ENCODE measurements at regions not wholly inside any gene's neighbourhood (a gene's known extent, or its start where the extent isn't known, plus 50 kb on each side); places are given as distances from the start of the nearest gene placed in this dataset.

DNA sequence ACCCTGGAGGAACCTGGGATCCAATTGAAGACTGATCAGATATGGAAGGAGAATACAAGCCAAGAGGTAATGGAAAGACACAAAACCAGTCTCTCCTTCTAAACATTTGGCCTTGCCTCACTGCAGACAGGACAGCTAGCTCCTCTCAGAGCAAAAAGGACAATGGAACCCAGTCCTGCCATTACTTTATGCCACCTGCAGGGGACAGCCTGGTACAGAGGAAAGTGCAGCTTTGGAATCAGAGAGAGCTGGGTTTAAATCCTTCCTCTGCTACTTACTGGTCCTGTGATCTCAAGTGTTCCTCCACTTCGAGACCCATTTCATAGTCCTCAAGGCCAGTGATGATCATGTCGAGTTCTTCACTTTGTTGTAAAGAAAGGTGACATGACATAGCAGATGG lies 159.4 kb upstream of the SMAD3 start:
- DNase-seq (ENCODE audit: low spot score) = no peak

DNA sequence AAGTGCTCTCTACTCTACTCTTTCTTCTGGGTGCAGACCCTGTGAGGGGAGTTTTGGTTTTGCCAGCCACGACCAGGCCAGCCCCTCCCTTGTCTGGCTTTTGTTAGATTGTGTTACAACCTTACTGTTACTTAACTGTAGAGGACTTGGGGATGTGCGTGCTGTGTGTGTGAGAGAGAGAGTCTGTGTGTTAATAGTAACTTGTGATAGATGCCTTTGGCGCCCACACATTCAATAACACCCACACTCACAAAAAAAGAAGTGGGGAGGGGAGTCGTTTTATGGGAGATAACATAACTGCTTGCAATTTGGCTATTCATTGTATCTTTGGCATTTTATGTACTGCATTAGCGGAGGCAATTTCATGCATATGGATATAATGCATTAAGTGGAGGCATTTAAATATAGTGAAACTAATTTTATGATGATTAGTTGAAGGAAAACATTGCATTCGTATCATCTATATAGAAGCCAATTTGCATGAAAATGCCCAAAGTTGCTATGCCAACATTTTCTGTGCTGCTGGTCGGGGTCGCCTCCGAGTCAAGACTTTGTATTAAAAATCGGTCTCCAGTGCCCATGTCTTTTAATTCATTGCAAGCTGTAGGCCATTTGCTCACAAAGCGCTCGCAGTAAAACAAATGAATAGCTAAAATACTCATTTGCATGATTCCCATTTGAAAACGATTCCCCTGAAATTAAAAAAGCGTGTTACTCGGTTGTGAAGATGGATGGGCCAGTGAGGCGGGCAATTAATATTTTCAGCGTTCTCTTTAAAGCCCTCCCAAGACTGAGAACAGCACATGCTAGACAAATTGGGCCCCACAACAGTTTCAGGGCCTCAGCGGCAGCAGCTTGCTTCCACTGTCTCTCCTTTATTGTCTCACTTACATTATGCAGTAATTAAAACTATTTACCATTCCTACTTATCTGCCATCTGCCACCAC lies 158.5 kb upstream of the SMAD3 start:
- DNase-seq (ENCODE audit: low spot score) = no peak

DNA sequence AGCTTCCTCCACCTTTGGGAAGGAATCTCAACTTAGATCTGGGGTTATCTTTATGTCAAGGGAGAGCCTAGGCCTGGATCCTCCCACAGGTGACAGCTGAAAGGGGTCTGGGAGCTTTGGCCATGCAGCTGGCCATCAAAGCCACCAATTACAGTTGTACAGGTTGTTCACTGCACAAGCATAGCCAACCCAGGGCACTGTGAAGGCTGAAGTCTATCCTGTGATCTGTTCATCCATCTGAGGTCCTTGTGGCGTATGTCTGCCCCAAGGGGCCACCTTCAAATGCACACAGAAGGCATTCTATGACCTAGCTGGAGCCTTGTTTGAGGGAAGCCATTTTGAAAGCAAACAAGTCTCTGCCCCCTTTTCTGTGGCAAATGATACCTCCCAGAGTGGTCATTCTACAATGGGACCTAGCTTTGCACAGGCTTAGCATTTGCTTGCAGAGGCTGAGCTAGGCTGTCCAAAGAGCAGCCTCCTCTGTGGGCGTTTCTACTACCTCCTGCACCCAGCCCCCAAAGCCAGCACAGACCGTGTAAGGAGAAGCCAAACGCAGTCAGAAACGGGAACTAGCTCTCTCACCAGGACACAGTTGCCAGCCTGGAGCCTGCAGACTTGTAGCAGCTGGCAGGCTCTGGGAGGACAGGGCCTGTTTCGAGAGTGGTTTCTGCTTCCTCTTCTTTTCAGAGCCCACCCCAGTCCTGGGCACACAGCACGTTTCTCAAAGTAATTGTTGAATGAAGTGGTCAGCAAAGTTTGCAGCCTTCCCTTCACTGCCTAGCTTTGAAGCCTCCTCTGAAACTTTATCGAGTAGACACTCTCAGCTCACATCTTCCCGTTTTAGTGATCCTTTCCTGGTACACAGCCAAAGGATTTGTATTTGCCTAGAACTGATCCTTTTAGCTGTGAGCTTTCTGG lies 157.3 kb upstream of the SMAD3 start:
- no peak for DNase-seq (ENCODE audit: low spot score)

GRCh38 chr15:66908744-66909095 lies 156.7 kb upstream of the SMAD3 start:
- DNase-seq (ENCODE audit: low spot score) = no peak

GRCh38 chr15:66909381-66909890 lies 156.0 kb upstream of the SMAD3 start:
- no peak for DNase-seq (ENCODE audit: low spot score)

- DNase-seq (ENCODE audit: low spot score) = peak; percentile 40
Measured at GRCh38 chr15:66911131-66911700, 154.2 kb upstream of the SMAD3 start.

DNA sequence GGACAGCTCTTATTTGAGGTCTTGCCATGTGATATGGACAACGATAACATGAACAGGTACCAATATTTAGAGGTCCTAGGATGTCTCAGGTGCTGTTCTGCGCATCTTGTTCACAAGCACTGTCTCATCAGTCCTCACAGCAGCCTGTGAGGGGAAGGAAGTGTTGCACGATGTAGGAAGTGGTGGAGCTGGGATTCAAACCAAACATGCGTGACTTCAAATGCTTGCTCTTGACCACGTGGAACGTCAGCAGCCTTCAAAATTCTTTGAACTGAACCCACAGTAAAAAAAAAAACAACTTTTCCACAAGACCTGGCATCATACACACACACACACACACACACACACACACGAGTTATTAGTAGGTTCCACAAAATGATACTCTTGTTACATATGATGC lies 153.4 kb upstream of the SMAD3 start:
- peak; percentile 14 for DNase-seq (ENCODE audit: low spot score)

- no peak for DNase-seq (ENCODE audit: low spot score)
Measured at GRCh38 chr15:66912441-66912840, 153.0 kb upstream of the SMAD3 start.

DNA sequence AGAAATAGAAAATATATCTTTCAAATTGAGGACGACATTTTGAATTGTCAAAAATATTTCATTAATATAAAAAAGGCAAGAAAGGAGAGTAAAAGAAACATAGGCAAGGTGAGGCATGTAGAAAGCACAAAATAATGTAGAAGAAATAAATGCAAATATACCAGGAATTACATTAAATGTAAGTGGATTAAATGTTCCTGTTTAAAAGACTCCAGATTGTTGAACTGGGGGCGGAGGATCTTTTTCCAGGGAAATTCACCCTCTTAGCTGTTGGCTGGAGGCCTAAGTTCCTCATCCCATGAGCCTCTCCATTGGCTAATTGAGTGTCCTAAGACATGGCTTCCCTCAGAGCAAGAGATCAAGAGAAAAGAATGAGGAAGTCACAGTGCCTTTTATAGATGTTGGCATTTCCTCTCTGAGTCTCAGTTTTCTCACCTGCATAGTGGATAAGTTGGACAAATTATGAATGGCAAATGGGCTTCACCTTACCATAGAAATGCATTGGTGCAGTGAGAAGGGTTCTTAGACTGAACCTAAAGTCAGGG lies 147.4 kb upstream of the SMAD3 start:
- no peak for DNase-seq (ENCODE audit: low spot score)

DNA sequence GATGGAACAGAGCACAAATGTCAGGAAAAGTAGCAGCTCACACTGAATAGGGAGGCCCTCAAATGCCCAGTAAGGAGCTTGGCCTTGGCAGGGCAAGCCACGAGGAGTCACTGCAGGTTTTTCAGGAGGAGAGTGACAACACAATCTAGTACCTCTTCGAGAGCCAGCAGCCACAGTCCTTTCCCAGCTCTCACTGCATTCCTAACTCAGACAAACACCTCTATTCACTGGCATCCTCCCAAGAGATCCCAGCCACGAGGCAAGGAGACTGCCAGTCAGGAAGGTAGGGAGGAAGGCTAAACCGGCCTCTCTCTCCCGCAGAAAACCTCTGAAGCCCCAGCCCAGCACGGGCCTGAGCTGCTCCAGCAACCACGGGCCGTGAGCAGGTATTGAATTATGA lies 146.0 kb upstream of the SMAD3 start:
- no peak for DNase-seq (ENCODE audit: low spot score)

DNA sequence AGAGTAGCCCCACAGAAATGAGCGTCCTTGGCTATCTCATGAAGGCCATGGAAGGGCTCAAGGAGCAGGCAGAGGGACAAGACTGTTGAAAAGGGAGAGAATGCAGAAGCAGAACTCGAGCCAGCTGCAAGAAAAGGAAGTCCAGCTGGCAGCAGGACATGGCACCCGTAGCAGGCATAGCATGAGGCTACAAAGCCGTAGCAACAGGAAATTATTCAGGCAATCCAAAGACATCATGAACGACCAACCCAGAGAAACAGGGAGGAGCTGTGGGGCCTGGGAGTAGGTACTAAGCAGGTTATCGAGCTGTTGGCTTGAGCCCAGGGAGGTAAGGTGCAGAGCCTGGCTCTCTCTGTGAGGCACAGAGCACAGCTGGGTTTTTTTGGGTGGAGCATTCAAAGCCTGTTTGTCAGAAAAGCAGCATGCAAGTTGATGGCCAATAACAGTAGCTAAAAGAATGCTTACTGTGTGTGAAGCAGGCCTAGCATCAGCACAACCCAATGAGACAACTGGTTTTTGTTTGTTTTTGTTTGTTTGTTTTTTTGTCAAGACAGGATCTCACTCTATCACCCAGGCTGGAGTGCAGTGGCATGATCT lies 144.0 kb upstream of the SMAD3 start:
- no peak for DNase-seq (ENCODE audit: low spot score)

- no peak for DNase-seq (ENCODE audit: low spot score)
Measured at GRCh38 chr15:66922608-66923007, 142.8 kb upstream of the SMAD3 start.

DNA sequence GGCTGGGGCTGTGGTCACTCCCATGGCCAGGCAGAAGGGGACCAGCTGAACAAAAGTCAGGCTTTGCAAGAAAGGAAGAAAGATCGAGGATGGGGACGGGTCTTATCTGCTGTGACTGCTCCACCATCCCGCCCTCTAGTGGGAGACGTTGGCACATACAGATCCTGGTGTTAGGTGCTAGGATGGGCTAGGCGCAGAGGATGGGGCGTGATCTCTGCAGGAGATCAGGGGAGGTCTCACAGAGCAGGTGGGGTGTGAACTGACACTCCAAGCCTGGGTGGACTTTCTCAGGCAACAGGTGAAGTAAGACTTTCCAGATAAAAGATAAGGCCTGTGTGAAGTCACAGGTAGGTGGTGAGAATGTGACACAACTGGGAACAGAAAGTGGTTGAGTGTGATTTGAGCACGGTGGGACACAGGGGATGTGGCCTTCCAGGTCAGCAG lies 141.9 kb upstream of the SMAD3 start:
- DNase-seq (ENCODE audit: low spot score) = peak; percentile 72

- DNase-seq (ENCODE audit: low spot score) = no peak
Measured at GRCh38 chr15:66924889-66925288, 140.5 kb upstream of the SMAD3 start.

GRCh38 chr15:66925721-66926120 lies 139.7 kb upstream of the SMAD3 start:
- no peak for DNase-seq (ENCODE audit: low spot score)

- no peak for DNase-seq (ENCODE audit: low spot score)
Measured at GRCh38 chr15:66927201-66928077, 138.0 kb upstream of the SMAD3 start.

DNA sequence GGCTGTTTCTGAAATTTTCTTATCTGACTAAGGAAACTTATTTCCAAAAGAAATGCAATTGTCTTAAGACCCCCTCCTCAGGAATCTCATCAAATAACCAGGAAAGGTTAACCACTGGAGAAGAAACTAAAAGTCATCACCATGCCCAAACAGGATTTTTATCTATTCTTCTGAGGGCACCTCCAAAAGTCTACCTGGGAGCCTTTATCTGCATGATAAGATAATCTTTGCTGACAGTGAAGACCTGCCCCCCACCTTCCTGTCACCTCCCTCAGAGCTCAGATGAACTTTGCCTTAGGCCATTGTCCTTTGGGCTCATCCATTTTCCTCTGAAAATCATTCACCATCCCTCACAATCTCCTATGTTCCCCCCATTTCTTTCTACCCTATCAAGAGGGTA lies 137.3 kb upstream of the SMAD3 start:
- no peak for DNase-seq (ENCODE audit: low spot score)

DNA sequence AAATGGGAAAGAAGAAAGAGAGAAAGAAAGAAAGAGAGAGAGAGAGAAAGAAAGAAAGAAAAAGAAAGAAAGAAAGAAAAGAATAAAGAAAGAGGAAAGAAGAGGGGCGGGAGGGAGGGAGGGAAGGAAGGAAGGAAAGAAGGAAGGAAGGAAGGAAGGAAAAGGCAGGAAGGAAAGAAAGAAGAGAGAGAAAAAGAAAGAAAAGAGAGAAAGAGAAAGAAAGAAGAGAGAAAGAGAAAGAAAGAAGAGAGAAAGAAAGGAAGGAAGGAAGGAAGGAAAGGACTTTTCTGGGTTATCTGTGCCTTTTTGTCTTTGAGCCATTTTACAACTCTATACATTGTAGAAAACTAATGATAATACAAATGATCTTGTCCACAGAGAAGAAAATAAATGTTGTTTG lies 136.6 kb upstream of the SMAD3 start:
- no peak for DNase-seq (ENCODE audit: low spot score)

GRCh38 chr15:66929843-66930402 lies 135.5 kb upstream of the SMAD3 start:
- no peak for DNase-seq (ENCODE audit: low spot score)

Data from ecto neural progenitor cell (in vitro differentiated cells).